Nephron progenitor cell (in vitro differentiated cells): ENCODE measurements at regions not wholly inside any gene's neighbourhood (a gene's known extent, or its start where the extent isn't known, plus 50 kb on each side); places are given as distances from the start of the nearest gene placed in this dataset.

Experiments used
- DNase-seq: peaks from one replicate; pipeline ENCODE4 v3.0.0; 2021
- H3K27ac Mint-ChIP-seq: 2 replicates; pipeline ENCODE4 v1.8.0; 2021; ENCODE audit warnings: mild to moderate bottlenecking, moderate library complexity, mixed read lengths
- H3K27me3 Mint-ChIP-seq: 2 replicates; pipeline ENCODE4 v1.8.0; 2021; ENCODE audit warnings: mild to moderate bottlenecking, low read depth, mixed read lengths; ENCODE audit not compliant: poor library complexity
- H3K36me3 Mint-ChIP-seq: 2 replicates; pipeline ENCODE4 v1.8.0; 2021; ENCODE audit warnings: low read depth, mixed read lengths
- H3K4me1 Mint-ChIP-seq: 2 replicates; pipeline ENCODE4 v1.8.0; 2021; ENCODE audit warnings: mixed read lengths
- H3K4me3 Mint-ChIP-seq: 2 replicates; pipeline ENCODE4 v1.8.0; 2021; ENCODE audit warnings: mild to moderate bottlenecking, moderate library complexity, mixed read lengths
- H3K9me3 Mint-ChIP-seq: 2 replicates; pipeline ENCODE4 v1.8.0; 2021; ENCODE audit warnings: mild to moderate bottlenecking, moderate library complexity, mixed read lengths
- CTCF ChIP-seq: fragments of 200-600 bp; sonication (generic); IDR thresholded peaks from 2 replicates; pipeline ENCODE4 v1.5.0; 2021; ENCODE audit warnings: antibody characterized with exemption

GRCh38 chr5:158069838-158070237 is 210.9 kb upstream of the CLINT1 start:
- Mint-ChIP-seq H3K9me3 (peaks cover 7% of the 10 kb centered on the region), H3K4me3 (no peak overlapping the region), H3K27ac (no peak overlapping the region)

GRCh38 chr5:158068964-158069363 is 210.0 kb upstream of the CLINT1 start:
- TF ChIP-seq CTCF = no peak
- Mint-ChIP-seq H3K27ac (no peak overlapping the region), H3K9me3 (peaks cover 7% of the 10 kb centered on the region), H3K4me3 (no peak overlapping the region), H3K36me3 (no peaks in the 10 kb centered on the region), H3K4me1 (peaks cover 33% of the 10 kb centered on the region), H3K27me3 (peaks cover 5% of the 10 kb centered on the region)
- no peak for DNase-seq

More at GRCh38 chr5:158069838-158070237, 210.9 kb upstream of the CLINT1 start:
- no peak for TF ChIP-seq CTCF
- Mint-ChIP-seq H3K27me3 (peaks cover 5% of the 10 kb centered on the region), H3K36me3 (no peaks in the 10 kb centered on the region), H3K4me1 (peaks cover 33% of the 10 kb centered on the region)
- DNase-seq = no peak

- no peak for TF ChIP-seq CTCF
- H3K4me3 Mint-ChIP-seq = no peak overlapping the region
- no peaks in the 10 kb centered on the region for H3K36me3 Mint-ChIP-seq
- peaks cover 12% of the 10 kb centered on the region for H3K9me3 Mint-ChIP-seq
- peaks cover 14% of the 10 kb centered on the region for H3K27me3 Mint-ChIP-seq
- peaks cover 33% of the 10 kb centered on the region for H3K4me1 Mint-ChIP-seq
- H3K27ac Mint-ChIP-seq = no peak overlapping the region
- no peak for DNase-seq
Observed at GRCh38 chr5:158066076-158066475, 207.1 kb upstream of the CLINT1 start.

- H3K27ac Mint-ChIP-seq = no peak overlapping the region
- H3K4me3 Mint-ChIP-seq = no peak overlapping the region
- TF ChIP-seq CTCF = no peak
- peaks cover 14% of the 10 kb centered on the region for H3K27me3 Mint-ChIP-seq
- H3K9me3 Mint-ChIP-seq = peaks cover 12% of the 10 kb centered on the region
- no peaks in the 10 kb centered on the region for H3K36me3 Mint-ChIP-seq
- no peak for DNase-seq
- H3K4me1 Mint-ChIP-seq = peaks cover 22% of the 10 kb centered on the region
Observed at GRCh38 chr5:158064334-158065123, 205.6 kb upstream of the CLINT1 start.

- H3K9me3 Mint-ChIP-seq = peaks cover 12% of the 10 kb centered on the region
Observed at GRCh38 chr5:158063052-158063451, 204.1 kb upstream of the CLINT1 start.

More at GRCh38 chr5:158063052-158063451, 204.1 kb upstream of the CLINT1 start:
- H3K4me3 Mint-ChIP-seq = no peak overlapping the region
- peaks cover 15% of the 10 kb centered on the region for H3K4me1 Mint-ChIP-seq
- DNase-seq = no peak
- H3K36me3 Mint-ChIP-seq = no peaks in the 10 kb centered on the region
- H3K27ac Mint-ChIP-seq = no peak overlapping the region
- TF ChIP-seq CTCF = no peak
- H3K27me3 Mint-ChIP-seq = peaks cover 10% of the 10 kb centered on the region
